HG02798 (cell line): ENCODE measurements at regions not wholly inside any gene's neighbourhood (a gene's known extent, or its start where the extent isn't known, plus 50 kb on each side); places are given as distances from the start of the nearest gene placed in this dataset.

Source experiments
- ATAC-seq: cut with Tn5 transposase; IDR thresholded peaks from one replicate; pipeline ENCODE4 v1.9.1; 2021; ENCODE audit warnings: mild to moderate bottlenecking; ENCODE audit not compliant: unreplicated experiment, poor library complexity

DNA sequence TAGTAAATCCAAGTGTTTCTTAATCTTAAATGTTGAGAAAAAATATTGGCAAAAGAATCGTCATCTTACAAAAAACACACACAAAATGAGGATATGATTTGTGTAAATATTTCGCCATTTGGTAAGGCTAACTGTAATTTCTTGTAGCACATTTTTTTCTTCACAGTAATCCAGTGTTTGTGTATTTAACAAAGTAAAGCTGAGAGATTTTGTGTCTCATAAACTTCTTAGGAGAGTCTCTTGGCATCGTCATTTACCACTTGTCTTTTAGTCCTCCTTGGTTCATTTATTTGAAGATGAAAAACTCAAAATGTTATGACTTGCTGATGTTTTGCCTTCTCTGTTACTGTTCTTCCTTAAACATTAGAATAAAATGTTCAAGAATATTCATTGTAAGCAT, 326.7 kb upstream of the PITX2 start:
- no peak for ATAC-seq

DNA sequence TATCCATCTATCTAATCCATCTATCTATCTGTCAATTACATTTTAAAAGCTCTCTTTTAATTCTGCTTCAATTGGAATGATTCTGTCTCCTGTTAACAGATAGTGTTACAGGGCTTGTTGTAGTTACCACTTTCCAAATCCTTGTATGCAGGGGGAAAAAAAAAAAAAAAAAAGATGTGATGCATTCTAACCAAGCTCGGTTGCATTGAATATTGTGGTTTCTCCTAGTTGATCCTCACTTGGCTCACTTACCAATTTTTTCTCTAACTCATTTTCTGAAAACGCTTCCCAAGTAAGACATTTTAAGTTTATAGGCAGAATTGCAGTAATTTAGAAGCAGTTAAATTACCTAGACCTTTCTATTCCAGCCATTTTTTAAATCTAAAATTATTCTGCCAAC, 327.9 kb upstream of the PITX2 start:
- no peak for ATAC-seq

DNA sequence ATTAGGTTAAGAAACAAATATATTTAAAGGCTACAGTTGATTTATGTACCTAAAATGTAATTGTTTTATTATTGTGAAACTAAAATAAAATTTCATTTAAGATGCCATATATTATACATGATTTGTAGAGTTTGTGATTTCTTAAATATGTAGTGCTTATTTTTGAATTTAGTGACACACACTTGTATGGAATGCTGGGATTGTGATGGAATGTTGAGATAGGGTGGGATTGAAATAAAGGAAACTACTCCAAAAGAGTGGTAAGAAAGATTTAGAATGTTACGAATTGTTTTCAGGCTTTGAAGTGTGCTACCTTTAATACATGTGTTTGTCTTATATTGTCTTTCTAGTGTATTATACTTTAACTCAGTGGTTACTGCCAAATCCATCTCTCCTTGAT, 330.3 kb upstream of the PITX2 start:
- ATAC-seq: no peak

DNA sequence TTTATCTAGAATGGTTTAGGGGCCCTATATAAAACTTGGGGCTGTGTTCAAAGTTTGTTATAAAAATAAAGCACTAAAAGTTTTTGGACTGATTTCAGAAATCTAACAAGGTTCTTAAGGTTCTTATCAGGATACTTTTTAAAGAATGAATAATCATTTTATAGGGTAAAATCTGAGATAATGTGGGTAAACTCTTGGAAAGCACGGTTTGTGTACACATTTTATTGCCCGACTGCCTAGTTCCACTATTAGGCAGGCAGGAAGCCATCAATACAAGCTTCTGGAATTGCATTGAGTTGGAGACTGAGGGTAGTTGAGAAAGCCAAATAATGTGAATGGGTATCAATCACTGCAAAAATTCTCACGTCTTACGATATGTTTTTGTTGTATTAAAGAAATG, 331.0 kb upstream of the PITX2 start:
- no peak for ATAC-seq

DNA sequence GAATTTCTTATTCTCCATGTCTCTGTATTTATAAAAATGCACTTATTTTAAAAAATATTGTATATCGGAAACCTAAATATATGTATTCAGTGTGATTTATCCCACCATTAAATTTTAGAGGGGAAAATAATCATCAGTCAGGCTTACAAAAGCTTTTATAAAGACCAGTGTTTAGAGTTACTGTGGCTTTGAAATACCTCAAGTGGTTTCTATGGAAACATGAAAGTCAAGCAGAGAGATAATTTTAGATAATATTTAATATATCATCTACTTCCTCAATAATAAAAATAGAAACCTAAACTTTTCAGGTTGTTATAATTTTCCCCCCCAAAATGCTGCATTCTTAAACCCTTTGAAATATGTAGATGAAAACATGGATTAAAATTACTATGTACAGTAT, 332.9 kb upstream of the PITX2 start:
- ATAC-seq: no peak

DNA sequence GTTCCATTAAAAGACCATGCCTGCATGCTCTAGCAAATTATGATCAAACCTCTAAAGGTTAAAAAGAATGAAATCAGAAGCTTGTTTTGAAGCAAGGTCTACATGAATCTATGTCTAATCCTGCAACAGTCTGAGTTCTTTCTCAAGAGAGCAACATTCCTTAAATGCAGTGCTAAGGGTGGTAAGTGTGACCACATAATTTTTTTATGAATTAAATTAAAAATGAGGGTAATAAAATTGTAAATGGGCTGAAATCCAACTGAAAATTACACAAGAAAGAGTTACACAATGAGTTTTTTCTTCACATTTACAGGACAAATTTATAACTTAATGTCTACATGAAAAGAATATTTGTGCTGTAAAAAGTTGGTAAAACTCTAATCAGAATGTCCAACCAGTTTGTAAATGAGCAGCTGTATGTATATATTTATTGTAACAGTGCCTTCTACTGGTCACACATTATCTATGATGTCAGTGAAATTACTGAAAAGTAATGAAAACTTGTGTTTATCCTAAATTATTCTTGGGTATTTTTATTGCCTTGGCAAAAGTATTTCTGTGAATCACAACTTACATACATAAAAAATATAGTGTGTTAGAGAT, 336.3 kb upstream of the PITX2 start:
- no peak for ATAC-seq

DNA sequence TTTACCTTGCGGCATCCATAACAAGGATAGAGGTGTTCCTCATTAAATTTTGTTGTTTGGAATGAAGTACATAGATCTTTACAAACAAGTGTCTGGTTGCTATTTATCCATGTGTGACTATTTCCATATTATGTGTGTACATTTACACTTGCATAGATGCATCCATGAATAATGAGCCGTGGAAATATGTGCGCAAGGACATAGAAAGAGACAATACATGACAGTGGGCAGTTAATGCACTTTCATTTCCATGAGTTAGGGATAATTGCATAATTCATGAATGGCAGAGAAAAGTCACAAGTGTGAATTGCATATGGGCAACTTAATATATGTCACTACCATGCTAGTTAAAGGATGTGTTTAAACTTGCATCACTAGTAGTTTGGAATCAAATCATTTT, 338.2 kb upstream of the PITX2 start:
- ATAC-seq: no peak

DNA sequence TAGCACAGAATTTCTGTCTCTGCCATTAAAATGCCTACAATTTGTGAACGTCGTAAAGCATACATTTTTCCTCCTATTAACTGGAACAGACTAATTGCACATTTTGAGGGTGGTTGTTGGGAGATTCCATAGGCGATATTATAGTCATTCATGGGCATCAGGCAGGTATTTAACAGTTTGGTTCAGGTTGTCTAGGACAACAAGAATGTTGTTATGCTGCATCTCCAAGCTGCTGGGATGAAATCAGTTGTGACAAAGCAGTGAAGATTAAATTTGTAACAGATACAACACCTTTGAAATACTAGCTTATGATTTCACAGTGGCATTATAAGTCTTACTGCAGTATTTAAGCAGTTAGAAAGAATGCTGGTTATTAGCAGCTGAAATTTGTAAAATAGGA, 339.7 kb upstream of the PITX2 start:
- no peak for ATAC-seq

DNA sequence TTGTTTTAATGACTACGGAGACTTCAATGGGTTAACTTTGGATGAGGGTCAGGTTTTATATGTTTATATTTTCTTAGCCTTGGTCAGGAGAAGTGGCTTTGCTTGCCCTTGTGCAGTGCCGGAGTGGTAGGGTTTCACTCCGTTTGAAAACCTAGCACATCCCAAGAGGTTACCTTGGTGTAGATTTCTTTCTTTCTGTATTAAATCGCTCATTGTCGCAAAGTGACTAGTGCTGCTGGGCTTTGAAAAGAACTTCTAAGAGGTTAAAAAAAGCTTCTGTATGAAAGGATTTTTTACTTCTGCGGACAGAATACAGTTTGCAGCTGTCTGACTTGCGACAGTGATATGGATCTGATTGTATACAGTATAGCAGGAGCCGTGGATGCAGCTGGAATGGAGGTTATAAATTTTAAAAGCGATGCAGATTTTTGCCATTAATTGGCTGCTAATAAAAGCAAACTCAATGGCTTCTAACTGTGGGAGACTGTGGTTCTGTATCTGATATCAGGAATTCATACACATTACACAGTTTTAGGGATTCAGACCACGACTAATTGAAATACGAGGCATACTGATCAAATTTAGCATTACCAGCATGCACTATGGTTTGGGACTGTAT, 340.9 kb upstream of the PITX2 start:
- no peak for ATAC-seq

DNA sequence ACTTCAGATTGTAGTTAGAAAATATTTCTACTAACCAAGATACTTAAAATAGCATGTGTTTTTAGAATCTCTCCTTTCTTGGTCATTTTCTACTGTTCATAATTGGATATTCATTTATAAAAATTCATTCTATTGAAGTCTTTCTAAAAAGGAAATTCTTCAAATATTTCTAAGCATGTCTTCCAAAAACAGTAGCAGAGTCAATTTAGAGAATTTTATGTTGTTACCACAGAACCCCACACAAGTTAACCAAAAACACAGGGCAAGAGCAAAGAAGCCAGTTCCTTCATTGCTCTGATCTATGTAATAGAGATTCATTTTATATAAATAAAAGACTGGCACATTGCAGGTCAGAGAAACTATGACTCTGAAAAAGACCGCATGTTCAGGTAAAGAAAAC, 345.1 kb upstream of the PITX2 start:
- ATAC-seq: no peak

DNA sequence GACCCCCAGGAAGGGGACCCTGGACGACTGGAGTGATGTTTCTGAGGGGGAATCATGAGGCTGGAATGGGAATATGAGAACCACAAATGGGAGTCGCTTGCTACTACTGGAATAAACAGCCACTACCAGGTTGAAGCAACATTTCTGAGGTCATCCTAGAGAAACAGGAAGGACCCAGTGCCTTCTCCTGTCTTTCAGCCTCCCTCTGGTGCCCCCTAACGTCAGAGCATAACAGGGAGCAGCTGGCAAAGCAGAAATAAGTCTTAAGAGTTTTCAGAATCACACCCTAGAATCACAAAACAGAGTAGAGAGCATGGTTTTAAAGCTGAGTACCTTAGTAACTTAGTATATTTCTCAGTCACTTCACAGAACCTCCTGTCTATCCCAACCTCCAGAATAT, 347.8 kb upstream of the PITX2 start:
- ATAC-seq: peak; percentile 54

DNA sequence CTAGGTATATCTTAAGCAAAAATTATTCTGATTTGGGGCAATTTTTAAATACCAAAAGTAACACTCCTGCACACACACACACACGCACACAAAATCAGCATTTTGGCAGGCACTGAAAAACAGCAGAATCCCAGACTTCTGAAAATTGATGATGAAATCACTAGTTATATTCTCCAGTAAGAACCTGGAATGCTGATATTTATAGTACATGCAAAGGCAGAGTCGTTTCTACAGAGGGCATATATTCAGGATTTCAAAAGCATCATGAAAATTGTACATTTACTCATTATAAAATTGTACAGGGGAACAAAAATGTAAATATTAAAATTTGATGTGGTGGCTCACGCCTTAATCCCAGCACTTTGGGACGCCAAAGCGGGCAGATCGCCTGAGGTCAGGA, 352.5 kb upstream of the PITX2 start:
- ATAC-seq: no peak

DNA sequence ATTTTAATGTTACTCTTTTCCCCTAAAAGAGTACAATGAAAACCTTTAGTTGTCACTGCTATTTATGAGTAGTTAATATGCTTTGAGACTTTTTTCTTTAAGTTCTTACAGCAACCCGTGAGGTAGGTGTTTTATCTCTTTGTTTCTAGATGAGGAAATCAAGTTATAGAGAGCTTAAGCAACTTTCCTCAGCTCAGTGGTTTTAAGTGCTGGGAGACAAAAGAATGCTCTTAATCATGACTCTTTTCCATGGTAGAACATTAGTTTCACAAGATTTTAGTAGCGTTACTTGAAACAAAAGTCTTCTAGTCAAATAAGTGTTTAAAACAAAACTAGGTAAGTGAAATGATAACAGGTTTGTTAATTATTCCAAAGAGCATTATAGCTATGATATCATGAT, 354.7 kb upstream of the PITX2 start:
- ATAC-seq: no peak

DNA sequence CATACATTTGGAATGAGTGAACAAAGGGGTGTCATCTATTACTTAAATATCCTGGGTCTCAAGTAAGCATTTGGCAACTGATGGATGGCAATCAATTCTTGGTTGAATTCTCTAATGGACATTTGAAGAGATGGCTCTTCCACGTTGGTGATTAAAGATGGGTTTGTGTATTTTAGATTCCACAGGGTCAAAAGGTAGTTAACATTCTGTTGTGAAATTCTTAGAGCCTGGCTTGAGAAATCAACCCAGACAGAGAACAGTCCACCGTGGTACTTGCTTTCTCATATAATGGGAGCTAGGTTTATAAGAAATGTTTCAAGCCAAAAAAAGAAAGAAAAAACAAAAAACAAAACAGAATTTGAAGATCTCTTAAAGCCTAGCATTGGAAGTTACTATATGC, 355.9 kb upstream of the PITX2 start:
- ATAC-seq: no peak

DNA sequence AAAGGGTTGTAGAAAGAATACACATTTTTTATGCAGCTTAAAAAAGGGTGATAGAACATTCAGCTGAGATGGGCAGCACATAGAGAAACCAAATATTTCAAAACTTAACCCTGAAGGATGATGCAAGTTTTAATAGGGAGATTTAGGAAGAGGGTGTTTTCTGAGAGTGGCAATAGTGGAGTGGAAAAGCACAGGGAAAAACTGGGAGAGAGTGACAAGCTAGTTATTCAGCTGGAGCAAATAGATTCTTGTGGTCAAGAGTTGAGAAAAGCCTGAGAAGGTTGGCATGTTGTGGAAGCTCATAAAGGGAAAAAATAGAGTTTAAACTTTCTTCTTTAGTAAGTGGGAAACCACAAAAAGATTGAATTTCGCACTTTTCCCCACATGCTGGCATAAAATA, 359.6 kb upstream of the PITX2 start:
- ATAC-seq: no peak

DNA sequence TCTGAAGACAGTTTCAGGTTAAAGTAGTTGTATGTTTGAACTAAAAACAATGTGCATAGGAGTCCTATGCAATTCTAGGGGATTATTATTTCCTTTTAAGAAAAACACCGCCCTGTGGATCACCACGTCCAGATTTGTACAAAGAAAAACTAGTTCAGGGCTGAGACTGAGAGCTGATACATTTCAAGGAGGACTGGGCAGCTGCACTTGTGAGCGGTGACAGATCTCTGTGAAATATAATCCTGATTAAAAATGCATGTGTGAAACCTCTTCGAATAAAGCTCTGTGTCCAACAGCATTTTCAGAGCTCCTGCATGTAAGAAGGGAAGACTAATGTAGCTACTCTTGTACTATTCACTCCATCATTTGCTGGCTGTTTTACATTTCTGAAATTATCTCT, 365.8 kb upstream of the PITX2 start:
- ATAC-seq: no peak

DNA sequence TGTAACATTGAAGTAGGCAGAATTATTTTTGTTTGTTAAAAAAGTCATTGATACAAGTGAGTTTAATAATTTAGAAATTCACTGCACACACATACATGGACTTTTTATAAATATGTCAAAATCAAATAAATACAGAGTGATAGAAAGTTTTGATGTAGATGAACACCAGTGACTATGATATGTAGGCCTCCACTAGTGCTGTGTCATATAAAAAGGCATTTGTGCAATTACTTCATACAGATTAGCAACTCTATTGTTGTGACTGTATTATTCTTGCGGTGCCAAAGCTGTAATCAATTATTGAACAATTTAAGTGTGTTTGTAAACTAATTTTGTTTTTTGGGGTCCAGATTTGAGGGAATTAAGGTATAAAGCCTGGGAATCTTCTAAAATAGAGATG, 366.2 kb upstream of the PITX2 start:
- no peak for ATAC-seq

DNA sequence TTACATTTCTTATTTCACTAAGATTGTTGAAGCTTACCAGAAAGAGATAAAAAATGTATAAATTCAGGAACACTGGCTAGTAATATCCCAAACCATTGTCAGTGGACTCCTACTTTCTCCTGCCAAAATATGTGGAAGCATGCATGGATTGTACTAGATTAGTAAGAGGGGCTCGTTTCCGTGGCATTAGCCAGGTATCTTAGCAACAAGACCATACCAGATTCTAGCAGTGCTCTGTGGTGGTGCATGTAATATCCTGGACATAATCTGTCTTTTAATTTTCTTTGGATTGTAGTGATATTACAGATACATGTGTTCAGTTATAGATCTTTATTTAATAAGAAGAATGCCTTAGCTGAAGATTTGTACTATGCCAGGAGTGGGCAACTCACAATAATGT, 371.9 kb upstream of the PITX2 start:
- ATAC-seq: no peak

DNA sequence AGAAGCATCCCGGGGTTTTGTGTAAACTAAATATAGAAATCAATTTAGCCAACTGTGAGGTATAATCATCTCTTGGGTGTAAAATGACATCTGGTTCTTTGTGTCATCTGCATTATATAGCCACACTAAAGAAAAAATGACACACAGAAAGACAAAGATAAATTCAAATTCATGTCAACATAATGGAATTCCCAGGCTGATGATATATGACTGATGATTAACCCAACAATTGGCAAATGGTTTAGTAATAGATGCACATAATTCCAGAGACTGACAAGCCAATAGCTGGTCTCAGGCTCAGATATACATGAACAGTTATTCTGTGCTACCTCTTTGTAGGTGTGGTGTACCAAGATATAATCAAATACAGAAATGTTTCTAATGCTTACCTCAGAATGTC, 375.4 kb upstream of the PITX2 start:
- ATAC-seq: no peak

DNA sequence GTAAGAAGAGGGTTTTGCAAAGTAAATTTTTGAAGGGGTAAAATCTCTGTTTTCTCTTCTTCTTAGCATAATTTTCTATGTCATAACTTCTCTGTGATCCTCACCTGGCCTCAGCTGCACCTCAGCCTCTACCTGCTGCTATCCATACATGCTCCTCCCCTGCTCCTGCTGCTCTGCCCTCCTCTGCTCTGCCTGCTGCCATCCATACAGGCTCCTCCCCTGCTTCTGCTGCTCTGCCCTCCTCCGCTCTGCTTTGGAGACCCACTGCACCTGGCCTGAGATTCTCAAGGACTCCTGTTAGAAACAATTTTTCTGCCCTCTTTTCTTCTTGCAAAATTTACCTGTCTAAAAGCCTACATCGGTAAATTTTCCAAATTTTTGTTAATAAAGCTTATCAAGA, 388.6 kb upstream of the PITX2 start:
- no peak for ATAC-seq

DNA sequence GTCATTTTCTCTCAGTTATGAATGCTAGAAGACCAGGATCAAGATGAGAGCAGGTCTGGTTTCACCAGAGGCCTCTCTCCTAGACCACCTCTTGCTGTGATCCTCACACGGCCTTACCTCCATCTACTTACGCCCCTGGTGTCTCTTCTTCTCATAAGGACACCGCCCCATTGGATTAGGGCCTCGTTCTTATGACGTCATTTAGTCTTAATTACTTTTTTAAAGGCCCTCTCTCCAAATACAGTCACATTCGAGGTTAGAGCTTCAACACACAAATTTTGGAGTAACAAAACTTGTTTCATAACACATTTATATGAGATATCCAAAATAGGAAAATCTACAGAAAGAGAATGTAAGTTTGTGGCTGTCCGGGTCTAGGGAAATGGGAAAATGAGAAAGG, 391.0 kb upstream of the PITX2 start:
- ATAC-seq: no peak

DNA sequence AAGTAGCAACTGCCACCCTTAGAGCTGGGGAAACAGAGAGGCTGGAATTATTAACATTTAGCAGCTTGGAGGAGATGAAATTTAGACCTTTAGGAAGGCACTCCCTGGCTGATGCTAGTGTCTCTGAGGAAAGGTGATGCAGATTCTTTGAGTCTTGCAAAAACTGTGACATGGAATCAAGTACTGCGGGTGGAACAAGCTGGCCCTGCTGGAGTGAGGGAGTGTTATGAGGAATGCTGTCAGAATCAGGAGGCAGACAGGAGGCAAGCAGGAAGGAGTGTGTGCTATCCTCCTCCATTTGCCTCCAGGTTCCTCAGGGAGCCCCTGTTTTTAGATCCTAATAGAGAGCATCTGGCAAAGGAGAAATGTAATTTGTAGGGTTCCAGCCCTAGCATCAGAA, 391.7 kb upstream of the PITX2 start:
- no peak for ATAC-seq

DNA sequence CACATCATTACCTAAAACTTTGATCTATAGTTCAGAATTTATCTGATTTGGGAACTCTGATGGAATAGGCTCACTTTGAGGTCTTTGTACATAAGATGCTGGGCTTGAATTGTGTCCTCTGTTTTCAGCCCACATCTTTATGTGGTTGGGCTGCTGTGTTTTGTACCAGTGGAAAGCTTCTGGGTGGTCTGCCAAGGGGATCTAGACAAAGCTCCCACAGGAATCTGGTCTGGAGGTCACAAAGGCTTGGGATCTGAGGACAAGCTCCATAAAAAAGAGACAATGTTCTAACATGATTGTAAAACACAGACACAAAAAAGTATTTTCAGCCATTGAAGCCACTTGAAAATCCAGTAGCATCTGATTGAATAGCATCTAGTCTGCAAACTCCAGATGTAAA, 393.5 kb upstream of the PITX2 start:
- ATAC-seq: no peak
